ENCODE measurements at regions not wholly inside any gene's neighbourhood (a gene's known extent, or its start where the extent isn't known, plus 50 kb on each side); places are given as distances from the start of the nearest gene placed in this dataset.

DNA sequence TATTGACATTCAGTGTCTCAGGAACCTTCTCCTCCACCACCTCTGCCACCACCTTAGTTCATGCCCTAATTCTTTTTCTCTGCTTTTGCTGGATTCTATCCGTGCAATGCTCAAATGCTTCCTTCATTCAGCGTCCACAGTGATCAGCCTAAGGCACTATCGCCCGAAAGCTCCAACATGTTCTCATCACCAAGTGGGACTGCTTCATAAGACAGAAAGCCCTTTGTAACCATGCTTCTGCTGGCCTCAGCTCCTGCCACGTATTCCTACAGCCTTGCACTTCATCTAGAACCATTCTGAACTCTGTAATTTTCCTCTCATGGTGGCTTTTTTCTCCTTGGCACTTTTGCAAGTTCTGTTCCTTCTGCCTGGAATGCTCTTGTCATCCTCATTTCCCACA is 222.9 kb downstream of the HNMT start:
- no peaks in the 10 kb centered on the region for H3K27me3 ChIP-seq
- H3K4me1 ChIP-seq: no peaks in the 10 kb centered on the region
- no peak overlapping the region for H3K4me3 ChIP-seq
- ATAC-seq (no peak), DNase-seq (no peak)
- H3K9me3 ChIP-seq: no peaks in the 10 kb centered on the region
- TF ChIP-seq, protein P1, sequence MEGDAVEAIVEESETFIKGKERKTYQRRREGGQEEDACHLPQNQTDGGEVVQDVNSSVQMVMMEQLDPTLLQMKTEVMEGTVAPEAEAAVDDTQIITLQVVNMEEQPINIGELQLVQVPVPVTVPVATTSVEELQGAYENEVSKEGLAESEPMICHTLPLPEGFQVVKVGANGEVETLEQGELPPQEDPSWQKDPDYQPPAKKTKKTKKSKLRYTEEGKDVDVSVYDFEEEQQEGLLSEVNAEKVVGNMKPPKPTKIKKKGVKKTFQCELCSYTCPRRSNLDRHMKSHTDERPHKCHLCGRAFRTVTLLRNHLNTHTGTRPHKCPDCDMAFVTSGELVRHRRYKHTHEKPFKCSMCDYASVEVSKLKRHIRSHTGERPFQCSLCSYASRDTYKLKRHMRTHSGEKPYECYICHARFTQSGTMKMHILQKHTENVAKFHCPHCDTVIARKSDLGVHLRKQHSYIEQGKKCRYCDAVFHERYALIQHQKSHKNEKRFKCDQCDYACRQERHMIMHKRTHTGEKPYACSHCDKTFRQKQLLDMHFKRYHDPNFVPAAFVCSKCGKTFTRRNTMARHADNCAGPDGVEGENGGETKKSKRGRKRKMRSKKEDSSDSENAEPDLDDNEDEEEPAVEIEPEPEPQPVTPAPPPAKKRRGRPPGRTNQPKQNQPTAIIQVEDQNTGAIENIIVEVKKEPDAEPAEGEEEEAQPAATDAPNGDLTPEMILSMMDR (IDR thresholded peaks at IDR 0.05): no peak
- H3K36me3 ChIP-seq: no peaks in the 10 kb centered on the region
- intact Hi-C loops (cut with DNase I): no loop called here
- H3K27ac ChIP-seq: no peak overlapping the region

DNA sequence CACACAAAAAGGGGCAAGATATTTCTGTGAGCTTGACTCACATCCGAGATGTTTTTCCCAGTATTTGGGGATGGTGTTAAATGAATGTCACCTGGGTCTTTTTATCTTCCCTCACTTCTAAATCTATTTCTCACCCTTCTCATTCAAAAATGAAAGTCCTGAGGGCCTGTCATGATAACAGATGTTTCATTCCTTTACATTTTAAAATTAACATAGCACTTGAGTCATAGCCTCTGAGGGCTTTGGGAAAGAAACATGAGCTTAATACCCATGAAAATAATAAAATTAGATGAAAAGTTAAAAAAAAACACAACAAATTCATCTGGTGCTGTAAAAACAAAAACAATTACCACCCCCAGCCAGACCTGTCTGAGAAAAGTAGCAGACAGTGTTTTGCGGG is 226.7 kb downstream of the HNMT start:
- Histone ChIP-seq H3K9me3 (no peaks in the 10 kb centered on the region), H3K27ac (no peak overlapping the region), H3K36me3 (no peaks in the 10 kb centered on the region), H3K4me1 (no peaks in the 10 kb centered on the region), H3K4me3 (no peak overlapping the region), H3K27me3 (no peaks in the 10 kb centered on the region)
- ATAC-seq: no peak
- intact Hi-C loops (cut with DNase I): no loop called here
- TF ChIP-seq, protein P1 (IDR thresholded peaks at IDR 0.05): no peak
- no peak for DNase-seq

DNA sequence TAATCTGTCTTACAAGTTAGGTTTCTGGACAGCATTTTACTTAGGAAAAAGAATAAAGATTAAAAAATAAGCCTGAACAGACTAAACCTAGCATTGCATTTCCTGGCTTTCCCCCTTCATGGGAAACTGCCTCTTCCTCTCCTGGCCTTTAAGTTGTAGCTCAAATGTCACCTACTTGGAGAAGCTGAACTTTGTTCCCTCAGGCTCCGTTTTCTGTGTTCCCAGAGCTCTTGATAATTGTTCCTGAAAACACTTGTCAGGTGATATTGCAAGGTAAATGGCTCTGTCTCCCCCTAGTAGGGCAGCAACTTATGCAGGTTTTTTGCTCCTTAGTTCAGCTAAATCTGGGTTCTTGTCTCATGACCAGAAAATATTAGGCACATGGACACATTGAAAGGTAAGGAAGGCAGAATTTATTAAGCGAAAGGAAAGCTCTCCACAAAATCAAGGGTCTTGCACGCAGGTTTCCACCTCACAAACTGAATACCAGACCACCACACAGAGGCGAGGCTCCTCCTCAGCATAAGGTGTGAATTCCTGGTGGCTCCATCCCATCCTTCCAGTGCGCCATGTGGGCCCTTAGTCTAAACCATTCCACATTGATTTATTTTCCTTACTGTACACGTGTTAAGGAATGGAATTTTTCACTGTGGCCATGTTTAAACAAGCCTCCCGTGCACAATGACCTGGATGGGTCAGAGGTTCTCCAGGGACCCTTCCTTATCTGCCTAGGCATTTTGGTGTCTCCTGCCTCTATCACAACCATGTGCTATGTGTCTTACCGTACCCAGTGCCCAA is 229.3 kb downstream of the HNMT start:
- TF ChIP-seq, protein P1 (IDR thresholded peaks at IDR 0.05): no peak
- no peak for DNase-seq
- H3K27me3 ChIP-seq: no peaks in the 10 kb centered on the region

DNA sequence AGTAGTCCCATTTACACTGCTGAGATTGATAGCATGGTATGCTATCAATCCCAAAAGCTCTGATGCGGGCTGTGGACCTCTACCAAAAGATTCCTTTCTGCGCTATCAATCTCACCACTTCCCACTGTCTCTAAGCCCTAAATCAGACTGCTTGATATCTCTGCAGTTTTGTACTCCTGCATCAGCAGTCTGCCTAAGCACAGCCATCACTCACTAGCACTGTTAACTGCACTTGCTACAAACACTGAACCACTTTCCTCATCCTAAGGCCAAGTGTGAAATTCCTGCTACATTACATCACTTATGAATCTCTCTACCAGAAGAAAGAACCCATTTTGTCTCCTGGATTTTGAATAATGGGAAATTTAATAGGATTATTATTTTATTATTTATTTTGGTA is 237.0 kb downstream of the HNMT start:
- TF ChIP-seq, protein P1 (IDR thresholded peaks at IDR 0.05): no peak
- ATAC-seq (no peak), DNase-seq (no peak)
- Histone ChIP-seq H3K27me3 (no peaks in the 10 kb centered on the region), H3K4me3 (no peak overlapping the region), H3K36me3 (no peaks in the 10 kb centered on the region), H3K27ac (no peak overlapping the region), H3K4me1 (no peaks in the 10 kb centered on the region), H3K9me3 (no peaks in the 10 kb centered on the region)
- intact Hi-C loops (cut with DNase I): no loop called here

More for the DNA sequence above, 229.3 kb downstream of the HNMT start:
- Histone ChIP-seq H3K36me3 (no peaks in the 10 kb centered on the region), H3K9me3 (no peaks in the 10 kb centered on the region), H3K4me1 (no peaks in the 10 kb centered on the region), H3K27ac (no peak overlapping the region), H3K4me3 (no peak overlapping the region)
- no peak for ATAC-seq
- intact Hi-C loops (cut with DNase I): no loop called here

DNA sequence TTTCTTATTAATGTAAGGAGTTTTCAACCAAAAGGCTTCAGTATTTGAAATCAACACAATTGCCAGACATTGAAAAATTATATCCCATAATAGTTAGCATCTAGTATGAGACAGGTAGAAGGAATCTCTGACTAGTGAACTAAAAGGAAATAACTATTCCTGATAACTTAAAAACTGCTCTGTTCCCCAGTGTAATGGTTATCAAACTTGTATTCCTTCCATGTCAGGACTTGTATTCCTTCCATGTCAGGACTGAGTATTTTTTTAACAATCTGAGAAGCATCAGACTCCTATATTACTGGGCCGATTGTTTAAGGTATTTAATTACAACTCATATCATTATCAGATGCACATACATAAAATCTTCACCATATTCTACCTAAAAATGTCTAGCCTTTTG is 238.5 kb downstream of the HNMT start:
- Histone ChIP-seq H3K27ac (no peak overlapping the region), H3K27me3 (no peaks in the 10 kb centered on the region), H3K4me3 (no peak overlapping the region), H3K36me3 (no peaks in the 10 kb centered on the region), H3K9me3 (no peaks in the 10 kb centered on the region), H3K4me1 (no peaks in the 10 kb centered on the region)
- no peak for ATAC-seq
- TF ChIP-seq, protein P1 (IDR thresholded peaks at IDR 0.05): no peak
- intact Hi-C loops (cut with DNase I): no loop called here
- DNase-seq: no peak
